GM21423 (cell line): ENCODE measurements at regions not wholly inside any gene's neighbourhood (a gene's known extent, or its start where the extent isn't known, plus 50 kb on each side); places are given as distances from the start of the nearest gene placed in this dataset.

Experiments used
- ATAC-seq: cut with Tn5 transposase; IDR thresholded peaks from one replicate; pipeline ENCODE4 v1.9.1; 2021; ENCODE audit warnings: mild to moderate bottlenecking, moderate library complexity; ENCODE audit not compliant: unreplicated experiment

GRCh38 chr15:58235961-58236360 is 97.8 kb downstream of the AQP9 start:
- no peak for ATAC-seq

- no peak for ATAC-seq
Measured at GRCh38 chr15:58240191-58240932, 102.2 kb downstream of the AQP9 start.

GRCh38 chr15:58241872-58242271 is 103.7 kb downstream of the AQP9 start:
- ATAC-seq = no peak

GRCh38 chr15:58243070-58243469 is 104.9 kb downstream of the AQP9 start:
- ATAC-seq = no peak

- ATAC-seq = no peak
Measured at GRCh38 chr15:58244536-58244935, 106.4 kb downstream of the AQP9 start.

- no peak for ATAC-seq
Measured at GRCh38 chr15:58246041-58246440, 107.9 kb downstream of the AQP9 start.

- no peak for ATAC-seq
Measured at GRCh38 chr15:58247855-58248842, 110.0 kb downstream of the AQP9 start.

GRCh38 chr15:58249646-58250312 is 111.6 kb downstream of the AQP9 start:
- ATAC-seq = no peak

- ATAC-seq = no peak
Measured at GRCh38 chr15:58252586-58253323, 114.6 kb downstream of the AQP9 start.

GRCh38 chr15:58257776-58258325 is 119.7 kb downstream of the AQP9 start:
- no peak for ATAC-seq

- no peak for ATAC-seq
Measured at GRCh38 chr15:58258501-58259292, 120.5 kb downstream of the AQP9 start.

- no peak for ATAC-seq
Measured at GRCh38 chr15:58260205-58260724, 122.1 kb downstream of the AQP9 start.

- no peak for ATAC-seq
Measured at GRCh38 chr15:58260725-58261267, 122.6 kb downstream of the AQP9 start.

GRCh38 chr15:58261368-58261767 is 123.2 kb downstream of the AQP9 start:
- ATAC-seq = no peak

- no peak for ATAC-seq
Measured at GRCh38 chr15:58264053-58264971, 126.1 kb downstream of the AQP9 start.

- no peak for ATAC-seq
Measured at GRCh38 chr15:58267051-58267450, 128.9 kb downstream of the AQP9 start.

- no peak for ATAC-seq
Measured at GRCh38 chr15:58268746-58269267, 130.6 kb downstream of the AQP9 start.
